ENCODE measurements at regions not wholly inside any gene's neighbourhood (a gene's known extent, or its start where the extent isn't known, plus 50 kb on each side); places are given as distances from the start of the nearest gene placed in this dataset.

- Mint-ChIP-seq H3K4me1 (ENCODE audit: low read depth) (no peaks in the 10 kb centered on the region), H3K4me3 (no peak overlapping the region), H3K36me3 (ENCODE audit: low read depth) (no peaks in the 10 kb centered on the region), H3K27me3 (no peaks in the 10 kb centered on the region), H3K27ac (no peak overlapping the region), H3K9me3 (peaks cover 4% of the 10 kb centered on the region)
- ATAC-seq (ENCODE audit: poor library complexity) (no peak), DNase-seq (no peak)
- Histone ChIP-seq H3K36me3 (ENCODE audit: insufficient read depth, low read length) (no peaks in the 10 kb centered on the region), H3K4me1 (ENCODE audit: insufficient read depth, low read length) (no peaks in the 10 kb centered on the region), H3K4me3 (ENCODE audit: low read length) (no peak overlapping the region), H3K27ac (ENCODE audit: low read depth in 1 of 2, low read length in 2 of 2) (no peak overlapping the region), H3K9me3 (ENCODE audit: control insufficient read depth in 1 of 2, insufficient read depth in 1 of 2, low read length in 2 of 2) (peaks cover 0 to 8% of the 10 kb centered on the region in 2 experiments), H3K27me3 (ENCODE audit: control insufficient read depth in 1 of 2, insufficient read depth in 2 of 2, low read length in 2 of 2) (no peaks in the 10 kb centered on the region)
- POLR2A ChIA-PET = no interaction called here
- no peak for TF ChIP-seq CTCF (IDR thresholded peaks at IDR 0.05)
- intact Hi-C loops (cut with DNase I, micrococcal nuclease) = no loop called here
- CTCF ChIA-PET = no interaction called here
Measured at GRCh38 chr5:8773046-8773615, 772.7 kb downstream of the SEMA5A start.

GRCh38 chr5:8784692-8785091, 761.2 kb downstream of the SEMA5A start:
- intact Hi-C loops (cut with DNase I, micrococcal nuclease) = no loop called here
- TF ChIP-seq CTCF (IDR thresholded peaks at IDR 0.05) = no peak
- DNase-seq (no peak), ATAC-seq (ENCODE audit: poor library complexity) (no peak)
- Histone ChIP-seq H3K27ac (ENCODE audit: low read depth in 1 of 2, low read length in 2 of 2) (no peak overlapping the region), H3K9me3 (ENCODE audit: control insufficient read depth in 1 of 2, insufficient read depth in 1 of 2, low read length in 2 of 2) (peaks cover 0 to 5% of the 10 kb centered on the region in 2 experiments), H3K4me1 (ENCODE audit: insufficient read depth, low read length) (no peaks in the 10 kb centered on the region), H3K4me3 (ENCODE audit: low read length) (no peak overlapping the region), H3K36me3 (ENCODE audit: insufficient read depth, low read length) (no peaks in the 10 kb centered on the region), H3K27me3 (ENCODE audit: control insufficient read depth in 1 of 2, insufficient read depth in 2 of 2, low read length in 2 of 2) (no peaks in the 10 kb centered on the region)
- ChIA-PET POLR2A (no interaction called here), CTCF (no interaction called here)
- H3K9me3 Mint-ChIP-seq = peaks cover 28% of the 10 kb centered on the region
- no peaks in the 10 kb centered on the region for H3K36me3 Mint-ChIP-seq (ENCODE audit: low read depth)
- no peak overlapping the region for H3K27ac Mint-ChIP-seq
- H3K4me1 Mint-ChIP-seq (ENCODE audit: low read depth) = no peaks in the 10 kb centered on the region
- no peaks in the 10 kb centered on the region for H3K27me3 Mint-ChIP-seq
- H3K4me3 Mint-ChIP-seq = no peak overlapping the region

GRCh38 chr5:8788246-8788645, 757.6 kb downstream of the SEMA5A start:
- intact Hi-C loops (cut with DNase I, micrococcal nuclease) = no loop called here
- no peak overlapping the region for H3K27ac ChIP-seq (ENCODE audit: low read depth in 1 of 2, low read length in 2 of 2)
- H3K9me3 ChIP-seq (ENCODE audit: control insufficient read depth in 1 of 2, insufficient read depth in 1 of 2, low read length in 2 of 2) = peaks cover 4 to 7% of the 10 kb centered on the region in 2 experiments
- ATAC-seq (ENCODE audit: poor library complexity) = no peak
- DNase-seq = no peak
- H3K27me3 ChIP-seq (ENCODE audit: control insufficient read depth in 1 of 2, insufficient read depth in 2 of 2, low read length in 2 of 2) = no peaks in the 10 kb centered on the region
- Mint-ChIP-seq H3K4me1 (ENCODE audit: low read depth) (no peaks in the 10 kb centered on the region), H3K36me3 (ENCODE audit: low read depth) (no peaks in the 10 kb centered on the region), H3K27me3 (no peaks in the 10 kb centered on the region), H3K9me3 (peaks cover 22% of the 10 kb centered on the region), H3K4me3 (no peak overlapping the region), H3K27ac (no peak overlapping the region)
- H3K36me3 ChIP-seq (ENCODE audit: insufficient read depth, low read length) = no peaks in the 10 kb centered on the region
- H3K4me3 ChIP-seq (ENCODE audit: low read length) = no peak overlapping the region
- CTCF ChIA-PET = no interaction called here
- H3K4me1 ChIP-seq (ENCODE audit: insufficient read depth, low read length) = no peaks in the 10 kb centered on the region
- POLR2A ChIA-PET = no interaction called here
- TF ChIP-seq CTCF (IDR thresholded peaks at IDR 0.05) = no peak
